ENCODE measurements at regions not wholly inside any gene's neighbourhood (a gene's known extent, or its start where the extent isn't known, plus 50 kb on each side); places are given as distances from the start of the nearest gene placed in this dataset.
"Not testable (repeated sequence)": the region's sequence is repeated elsewhere in the genome, so short reads cannot be mapped to it uniquely, and the experiment has no call there.

- intact Hi-C loops (cut with DNase I; ENCODE audit: low total_unique reads) = no loop called here
- H3K4me3 ChIP-seq = no peak overlapping the region
- no peak overlapping the region for H3K27ac ChIP-seq
- DNase-seq (ENCODE audit: low spot score in 2 of 2) = no peak
- H3K4me1 ChIP-seq = no peaks in the 10 kb centered on the region
- TF ChIP-seq POLR2A (IDR thresholded peaks at IDR 0.05) (no peak), POLR2AphosphoS5 (IDR thresholded peaks at IDR 0.05) (no peak), CTCF (IDR thresholded peaks at IDR 0.05) (no peak)
- H3K36me3 ChIP-seq = no peaks in the 10 kb centered on the region
- H3K27me3 ChIP-seq = no peaks in the 10 kb centered on the region
- peaks cover 15 to 71% of the 10 kb centered on the region in 2 donors for H3K9me3 ChIP-seq
Observed at GRCh38 chr5:150960791-150961396, 56.1 kb upstream of the ZNF300 start.

GRCh38 chr5:150960323-150960722 is 55.5 kb upstream of the ZNF300 start:
- H3K4me3 ChIP-seq; H3K27me3 ChIP-seq; H3K27ac ChIP-seq; intact Hi-C loops (cut with DNase I; ENCODE audit: low total_unique reads); DNase-seq (ENCODE audit: low spot score in 2 of 2); H3K36me3 ChIP-seq; H3K4me1 ChIP-seq: not testable (repeated sequence)
- H3K9me3 ChIP-seq = peaks cover 15 to 77% of the 10 kb centered on the region in 2 donors
